Heart right ventricle (tissue), 16 donors: ENCODE measurements at regions not wholly inside any gene's neighbourhood (a gene's known extent, or its start where the extent isn't known, plus 50 kb on each side); places are given as distances from the start of the nearest gene placed in this dataset.

Source experiments
- ATAC-seq, 8 donors: fragments of 200-7000 bp; cut with Tn5 transposase; one replicate each; pipeline ENCODE4 v1.9.1; 2020; ENCODE audit warnings: mild to moderate bottlenecking in 8 of 8, moderate library complexity in 8 of 8, moderate number of reproducible peaks in 1 of 8
- DNase-seq, 2 donors: peaks; one replicate each; pipeline ENCODE4 v3.0.0-alpha.2; 2020
- H3K27ac ChIP-seq, 10 donors: fragments of 200-600 bp; sonication (generic) in 2 of 10; one replicate each; pipeline versions ENCODE4 v1.5.0 to v1.8.0; 2020 to 2022; ENCODE audit warnings: mild to moderate bottlenecking in 3 of 10
- H3K27me3 ChIP-seq, 7 donors: fragments of 200-600 bp; one replicate each; pipeline ENCODE4 v1.8.0; 2021 to 2022; ENCODE audit warnings: mild to moderate bottlenecking in 2 of 7
- H3K36me3 ChIP-seq, 9 donors: fragments of 200-600 bp; sonication (generic) in 1 of 9; one replicate each; pipeline versions ENCODE4 v1.5.0 to v1.8.0; 2020 to 2022; ENCODE audit warnings: mild to moderate bottlenecking in 2 of 9
- H3K4me1 ChIP-seq, 9 donors: fragments of 200-600 bp; sonication (generic) in 1 of 9; one replicate each; pipeline versions ENCODE4 v1.5.0 to v1.8.0; 2020 to 2022; ENCODE audit warnings: mild to moderate bottlenecking in 4 of 9
- H3K4me3 ChIP-seq, 10 donors: fragments of 200-600 bp; sonication (generic) in 2 of 10; one replicate each; pipeline versions ENCODE4 v1.5.0 to v1.8.0; 2020 to 2022; ENCODE audit warnings: mild to moderate bottlenecking in 7 of 10, moderate library complexity in 2 of 10
- H3K9me3 ChIP-seq, 11 donors: fragments of 200-600 bp in 10 of 11; sonication (generic) in 2 of 11; one replicate each; pipeline versions ENCODE4 v1.5.0 to v1.8.0; 2013 to 2022; ENCODE audit warnings: mild to moderate bottlenecking in 2 of 11, control low read depth in 1 of 11, moderate library complexity in 1 of 11
- CTCF ChIP-seq, 9 donors: fragments of 200-600 bp; sonication (generic) in 2 of 9; IDR thresholded peaks; one replicate each; pipeline versions ENCODE4 v1.5.0 to v1.8.0; 2021 to 2022; ENCODE audit warnings: antibody characterized with exemption in 9 of 9, mild to moderate bottlenecking in 5 of 9, moderate library complexity in 1 of 9
- WGBS, 2 donors: extraction: QIAGEN DNeasy Blood & Tissue Kit; methylation state at CpG; one replicate each; pipeline ENCODE4 v1.1.7; 2013; ENCODE audit warnings: inconsistent platforms in 1 of 2; 5-methylcytosine and 5-hydroxymethylcytosine counted together
- intact Hi-C, 10 donors: fragments of 100-400 bp; cut with DNase I; formaldehyde crosslinking; loops; one replicate each; pipeline versions ENCODE4 v1.11.1 to v1.14.2; 2022
- donor health status: Arrhythmogenic right ventricular cardiomyopathy.
- donor health status: ischemic (EF 13 %, LVEDD 7.1; RV severe dilation, severe dysfunction).
- donor health status: healthy with polysubstance abuse.
- donor health status: DM: no; HTN: yes; CAD: no.
- donor health status: DM: no; HTN: no; CAD: no.
- donor health status: ischemic (EF 25% LVEDD 6.9; RV normal size, moderate dysfunction).
- donor health status: ischemic (EF 25% LVEDD 5.7; RV mildly dilated, moderate dysfunction).
- donor health status: healthy.
- donor health status: DM: yes; HTN: yes; CAD: no.
- donor health status: Ischemic cardiomyopathy.
- donor health status: ischemic (EF 35%, LVEDD 5.7; RV mildly dilated, moderate dysfunction).
- donor health status: nonischemic (EF 11% LVEDD 7.7; RV severe dilation, severe dysfunction).
- donor health status: DM: yes; HTN: yes; CAD: no.
- donor health status: PGD.
- donor health status: ischemic (EF 29% LVEDD 5.4; RV normal size, mild dysfunction).
- donor health status: nonischemic (EF 23%, LVEDD 6.1; RV moderate dilation, normal function).

- no peak for TF ChIP-seq CTCF (IDR thresholded peaks at IDR 0.05)
- DNase-seq: no peak
- Histone ChIP-seq H3K27me3 (no peaks in the 10 kb centered on the region), H3K27ac (no peak overlapping the region), H3K4me1 (peaks cover 0 to 26% (median 3%) of the 10 kb centered on the region in 9 donors), H3K4me3 (no peak overlapping the region), H3K9me3 (no peaks in the 10 kb centered on the region), H3K36me3 (no peaks in the 10 kb centered on the region)
- no peak for ATAC-seq
- intact Hi-C loops: loop anchor here in 5 of 10 donors (5.0 to 10.0 kb wide), 8 partner anchors 65 to 515 kb away; partner anchors contain the start of gene IRX3 (in 3 of the 5)
- 86 to 87% methylated on average over 8 of the region's 8 CpGs for WGBS, 2 donors
These were observed 123.4 kb upstream of the IRX3 start for GRCh38 chr16:54409982-54410381.

GRCh38 chr16:54407596-54407995, 121.0 kb upstream of the IRX3 start:
- 37 to 40% methylated on average over 3 of the region's 3 CpGs for WGBS, 2 donors
- intact Hi-C loops: loop anchor here in 3 of 10 donors (5.0 to 10.0 kb wide), 3 partner anchors 63 to 113 kb away; no protein-coding TSS in a partner anchor
- Histone ChIP-seq H3K27me3 (no peaks in the 10 kb centered on the region), H3K36me3 (no peaks in the 10 kb centered on the region), H3K4me3 (no peak overlapping the region), H3K27ac (no peak overlapping the region), H3K9me3 (no peaks in the 10 kb centered on the region), H3K4me1 (peaks cover 0 to 36% (median 8%) of the 10 kb centered on the region in 9 donors)
- TF ChIP-seq CTCF (IDR thresholded peaks at IDR 0.05): no peak
- ATAC-seq (peak in 1 of 8 donors; percentile 58), DNase-seq (no peak)

- Histone ChIP-seq H3K27ac (no peak overlapping the region), H3K4me1 (peaks cover 0 to 31% (median 3%) of the 10 kb centered on the region in 9 donors), H3K36me3 (no peaks in the 10 kb centered on the region), H3K9me3 (no peaks in the 10 kb centered on the region), H3K27me3 (no peaks in the 10 kb centered on the region), H3K4me3 (no peak overlapping the region)
- intact Hi-C loops: loop anchor here in 3 of 10 donors (5.0 to 10.0 kb wide), 3 partner anchors 61 to 111 kb away; no protein-coding TSS in a partner anchor
- DNase-seq (no peak), ATAC-seq (no peak)
- 95 to 96% methylated on average over 5 of the region's 5 CpGs for WGBS, 2 donors
- TF ChIP-seq CTCF (IDR thresholded peaks at IDR 0.05): no peak
These were observed 118.9 kb upstream of the IRX3 start for GRCh38 chr16:54405478-54405877.

GRCh38 chr16:54403580-54403979, 117.0 kb upstream of the IRX3 start:
- no peak for TF ChIP-seq CTCF (IDR thresholded peaks at IDR 0.05)
- DNase-seq (no peak), ATAC-seq (no peak)
- intact Hi-C loops: loop anchor here in 2 of 10 donors (10.0 kb wide), 2 partner anchors 59 to 109 kb away; no protein-coding TSS in a partner anchor
- WGBS, 2 donors: 82 to 85% methylated on average over 2 of the region's 2 CpGs
- H3K36me3 ChIP-seq: no peaks in the 10 kb centered on the region
- peak overlapping the region in 4 of 10 donors; percentile 4 to 65 (median 53) for H3K27ac ChIP-seq
- peaks cover 0 to 31% (median 4%) of the 10 kb centered on the region in 9 donors for H3K4me1 ChIP-seq
- no peaks in the 10 kb centered on the region for H3K9me3 ChIP-seq
- H3K4me3 ChIP-seq: no peak overlapping the region
- no peaks in the 10 kb centered on the region for H3K27me3 ChIP-seq
